GM12801 (cell line): ENCODE measurements at regions not wholly inside any gene's neighbourhood (a gene's known extent, or its start where the extent isn't known, plus 50 kb on each side); places are given as distances from the start of the nearest gene placed in this dataset.

Experiments
- CTCF ChIP-seq: IDR thresholded peaks from one replicate; pipeline ENCODE4 v1.5.1; 2011; ENCODE audit warnings: control low read depth; ENCODE audit not compliant: insufficient read length; ENCODE audit errors: extremely low read depth

- no peak for TF ChIP-seq CTCF
These were observed 389.9 kb upstream of the RGMA start for GRCh38 chr15:93478947-93479346.

- TF ChIP-seq CTCF = no peak
These were observed 388.7 kb upstream of the RGMA start for GRCh38 chr15:93477721-93478120.

- TF ChIP-seq CTCF = no peak
These were observed 388.2 kb upstream of the RGMA start for GRCh38 chr15:93477188-93477587.

GRCh38 chr15:93476491-93477177 lies 387.6 kb upstream of the RGMA start:
- TF ChIP-seq CTCF = no peak

GRCh38 chr15:93474728-93475127 lies 385.7 kb upstream of the RGMA start:
- TF ChIP-seq CTCF = no peak

- no peak for TF ChIP-seq CTCF
These were observed 381.0 kb upstream of the RGMA start for GRCh38 chr15:93469994-93470393.

- no peak for TF ChIP-seq CTCF
These were observed 378.3 kb upstream of the RGMA start for GRCh38 chr15:93467337-93467736.
